A673 (cell line): ENCODE measurements at regions not wholly inside any gene's neighbourhood (a gene's known extent, or its start where the extent isn't known, plus 50 kb on each side); places are given as distances from the start of the nearest gene placed in this dataset.
"Not testable (repeated sequence)": the region's sequence is repeated elsewhere in the genome, so short reads cannot be mapped to it uniquely, and the experiment has no call there.

ENCODE experiments used
- BruUV-seq: library from RNA; stranded (reverse); fragments of 400-500 nt; replicated peaks from 2 replicates; lab custom pipeline; 2021; lab: Mats Ljungman, UMichigan
- CTCF ChIA-PET: fragments of 300-600 bp; sonication (Branson Sonifier 250); formaldehyde crosslinking; loops from one replicate; lab custom pipeline; 2022; ENCODE audit warnings: antibody characterized with exemption; lab: Charles Lee
- POLR2A ChIA-PET: fragments of 300-600 bp; sonication (Branson Sonifier 250); formaldehyde crosslinking; loops from one replicate; lab custom pipeline; 2022; ENCODE audit warnings: antibody characterized with exemption; ENCODE audit not compliant: low non-redundant PET; lab: Charles Lee
- DNase-seq: peaks from one replicate; pipeline ENCODE4 v3.0.0-alpha.2; 2015; ENCODE audit warnings: low spot score
- H3K27ac ChIP-seq: fragments of 200-600 bp; sonication (generic); 2 replicates; pipeline ENCODE4 v1.5.1; 2016; ENCODE audit warnings: mixed run types, low read depth, mild to moderate bottlenecking, mixed read lengths, antibody characterized with exemption, low read length; ENCODE audit not compliant: poor library complexity, severe bottlenecking
- H3K27me3 ChIP-seq: fragments of 200-600 bp; sonication (generic); replicated peaks from 2 replicates; pipeline ENCODE4 v1.6.1; 2017; ENCODE audit warnings: mixed run types, low read depth, mild to moderate bottlenecking, mixed read lengths, antibody characterized with exemption, low read length; ENCODE audit not compliant: insufficient read depth, poor library complexity
- H3K36me3 ChIP-seq: fragments of 200-600 bp; sonication (generic); 2 replicates; pipeline ENCODE4 v1.6.1; 2016; ENCODE audit warnings: mixed run types, mild to moderate bottlenecking, mixed read lengths, antibody characterized with exemption, low read length; ENCODE audit not compliant: insufficient read depth, poor library complexity, severe bottlenecking
- H3K4me1 ChIP-seq: fragments of 200-600 bp; sonication (generic); 2 replicates; pipeline ENCODE4 v1.6.1; 2017; ENCODE audit warnings: mixed run types, mild to moderate bottlenecking, mixed read lengths, antibody characterized with exemption, low read length; ENCODE audit not compliant: insufficient read depth, poor library complexity, severe bottlenecking
- H3K4me3 ChIP-seq: fragments of 200-600 bp; sonication (generic); 2 replicates; pipeline ENCODE4 v1.5.1; 2016; ENCODE audit warnings: low read depth, mixed run types, mild to moderate bottlenecking, mixed read lengths, low read length; ENCODE audit not compliant: poor library complexity, severe bottlenecking
- H3K9me3 ChIP-seq: fragments of 200-600 bp; sonication (generic); 2 replicates; pipeline ENCODE4 v1.6.1; 2016; ENCODE audit warnings: mixed run types, low read depth, mild to moderate bottlenecking, mixed read lengths, antibody characterized with exemption, low read length; ENCODE audit not compliant: poor library complexity, severe bottlenecking
- CTCF ChIP-seq: fragments of 300-800, 200-600 bp; sonication (generic); conservative IDR thresholded peaks from 2 replicates; pipeline ENCODE4 v1.5.1; 2017; ENCODE audit warnings: low read depth, mild to moderate bottlenecking, antibody characterized with exemption, low read length, moderate library complexity, mixed read lengths
- EZH2 ChIP-seq: fragments of 200-600 bp; sonication (generic); IDR thresholded peaks from 2 replicates; pipeline ENCODE4 v1.6.1; 2017; ENCODE audit warnings: borderline replicate concordance, low read depth, mild to moderate bottlenecking, mixed read lengths, antibody characterized with exemption, low read length; ENCODE audit not compliant: poor library complexity, severe bottlenecking
- intact Hi-C: fragments of 100-400 bp; cut with micrococcal nuclease; formaldehyde crosslinking; loops from one replicate; pipeline ENCODE4 v1.10.0; 2022; ENCODE audit not compliant: unreplicated experiment

- Histone ChIP-seq H3K4me3 (no peak overlapping the region), H3K9me3 (no peaks in the 10 kb centered on the region), H3K36me3 (no peaks in the 10 kb centered on the region), H3K27ac (no peak overlapping the region), H3K27me3 (peaks cover 21% of the 10 kb centered on the region), H3K4me1 (no peaks in the 10 kb centered on the region)
- no TSS peak for BruUV-seq
- intact Hi-C loops = no loop called here
- ChIA-PET POLR2A (no interaction called here), CTCF (no interaction called here)
- TF ChIP-seq EZH2 (no peak), CTCF (no peak)
- DNase-seq = no peak
Observed at GRCh38 chr13:103614761-103615160, 548.5 kb upstream of the SLC10A2 start.

GRCh38 chr13:103607995-103608394 lies 541.8 kb upstream of the SLC10A2 start:
- intact Hi-C loops = no loop called here
- Histone ChIP-seq H3K4me3 (no peak overlapping the region), H3K4me1 (no peaks in the 10 kb centered on the region), H3K9me3 (no peaks in the 10 kb centered on the region), H3K27me3 (peaks cover 22% of the 10 kb centered on the region), H3K36me3 (no peaks in the 10 kb centered on the region), H3K27ac (no peak overlapping the region)
- no peak for DNase-seq
- ChIA-PET CTCF (no interaction called here), POLR2A (no interaction called here)
- BruUV-seq = no TSS peak
- no peak for TF ChIP-seq EZH2

GRCh38 chr13:103605546-103606326 lies 539.5 kb upstream of the SLC10A2 start:
- no peaks in the 10 kb centered on the region for H3K4me1 ChIP-seq
- intact Hi-C loops = no loop called here
- no peak overlapping the region for H3K4me3 ChIP-seq
- TF ChIP-seq CTCF (no peak), EZH2 (no peak)
- H3K27ac ChIP-seq = no peak overlapping the region
- CTCF ChIA-PET = no interaction called here
- H3K9me3 ChIP-seq = no peaks in the 10 kb centered on the region
- no TSS peak for BruUV-seq
- POLR2A ChIA-PET = no interaction called here
- H3K27me3 ChIP-seq = peaks cover 13% of the 10 kb centered on the region
- no peaks in the 10 kb centered on the region for H3K36me3 ChIP-seq
- DNase-seq = no peak

GRCh38 chr13:103599870-103600269 lies 533.7 kb upstream of the SLC10A2 start:
- H3K9me3 ChIP-seq, intact Hi-C loops, H3K27me3 ChIP-seq, H3K4me3 ChIP-seq, POLR2A ChIA-PET, DNase-seq, BruUV-seq, CTCF ChIA-PET, H3K4me1 ChIP-seq, H3K36me3 ChIP-seq, H3K27ac ChIP-seq: not testable (repeated sequence)
